Suppressor macrophage (primary cell): ENCODE measurements at regions not wholly inside any gene's neighbourhood (a gene's known extent, or its start where the extent isn't known, plus 50 kb on each side); places are given as distances from the start of the nearest gene placed in this dataset.

ENCODE experiments used
- DNase-seq, 4 experiments: peaks; one replicate each; pipeline ENCODE4 v3.0.0-alpha.2; 2020 to 2022

GRCh38 chr3:40704224-40704623 is 179.5 kb downstream of the ZNF621 start:
- DNase-seq: no peak

- no peak for DNase-seq
These were observed 180.9 kb downstream of the ZNF621 start for GRCh38 chr3:40705663-40706062.

GRCh38 chr3:40713306-40713705 is 188.5 kb downstream of the ZNF621 start:
- DNase-seq: no peak

GRCh38 chr3:40713795-40714194 is 189.0 kb downstream of the ZNF621 start:
- DNase-seq: no peak

GRCh38 chr3:40714771-40715345 is 190.1 kb downstream of the ZNF621 start:
- peak; percentile 32 to 58 (median 44) for DNase-seq

- DNase-seq: peak; percentile 33 to 59 (median 50)
These were observed 190.8 kb downstream of the ZNF621 start for GRCh38 chr3:40715551-40715950.

GRCh38 chr3:40717471-40717870 is 192.7 kb downstream of the ZNF621 start:
- no peak for DNase-seq

- peak in 1 of 4 experiments; percentile 12 for DNase-seq
These were observed 193.4 kb downstream of the ZNF621 start for GRCh38 chr3:40718209-40718608.

GRCh38 chr3:40718681-40719080 is 193.9 kb downstream of the ZNF621 start:
- DNase-seq: peak; percentile 19 to 77 (median 66)

GRCh38 chr3:40719660-40720287 is 195.0 kb downstream of the ZNF621 start:
- no peak for DNase-seq

GRCh38 chr3:40720341-40720740 is 195.6 kb downstream of the ZNF621 start:
- no peak for DNase-seq

- no peak for DNase-seq
These were observed 196.1 kb downstream of the ZNF621 start for GRCh38 chr3:40720863-40721262.

GRCh38 chr3:40723083-40723660 is 198.4 kb downstream of the ZNF621 start:
- no peak for DNase-seq

- no peak for DNase-seq
These were observed 200.3 kb downstream of the ZNF621 start for GRCh38 chr3:40725031-40725430.

GRCh38 chr3:40731445-40731844 is 206.7 kb downstream of the ZNF621 start:
- no peak for DNase-seq

GRCh38 chr3:40736943-40737342 is 212.2 kb downstream of the ZNF621 start:
- DNase-seq: no peak

- no peak for DNase-seq
These were observed 212.6 kb downstream of the ZNF621 start for GRCh38 chr3:40737343-40737742.

GRCh38 chr3:40739971-40740370 is 215.2 kb downstream of the ZNF621 start:
- DNase-seq: peak in 3 of 4 experiments; percentile 33 to 61 (median 56)

- peak; percentile 50 to 80 (median 73) for DNase-seq
These were observed 217.0 kb downstream of the ZNF621 start for GRCh38 chr3:40741729-40742128.

GRCh38 chr3:40745381-40746106 is 220.8 kb downstream of the ZNF621 start:
- no peak for DNase-seq

GRCh38 chr3:40751666-40752065 is 226.9 kb downstream of the ZNF621 start:
- no peak for DNase-seq

GRCh38 chr3:40752492-40752891 is 227.7 kb downstream of the ZNF621 start:
- DNase-seq: no peak

- DNase-seq: no peak
These were observed 228.6 kb downstream of the ZNF621 start for GRCh38 chr3:40753291-40753770.
